ENCODE measurements at regions not wholly inside any gene's neighbourhood (a gene's known extent, or its start where the extent isn't known, plus 50 kb on each side); places are given as distances from the start of the nearest gene placed in this dataset.

- TF ChIP-seq CTCF (IDR thresholded peaks at IDR 0.05; ENCODE audit: insufficient read depth, low read length, poor library complexity, severe bottlenecking) (no peak), EZH2phosphoT487 (conservative IDR thresholded peaks at IDR 0.05; ENCODE audit: low read length) (no peak)
These were observed 519.3 kb upstream of the PFKP start for GRCh38 chr10:2548071-2548470.

Measured in SU-DHL-6 (cell line).